ENCODE measurements at regions not wholly inside any gene's neighbourhood (a gene's known extent, or its start where the extent isn't known, plus 50 kb on each side); places are given as distances from the start of the nearest gene placed in this dataset.

DNA sequence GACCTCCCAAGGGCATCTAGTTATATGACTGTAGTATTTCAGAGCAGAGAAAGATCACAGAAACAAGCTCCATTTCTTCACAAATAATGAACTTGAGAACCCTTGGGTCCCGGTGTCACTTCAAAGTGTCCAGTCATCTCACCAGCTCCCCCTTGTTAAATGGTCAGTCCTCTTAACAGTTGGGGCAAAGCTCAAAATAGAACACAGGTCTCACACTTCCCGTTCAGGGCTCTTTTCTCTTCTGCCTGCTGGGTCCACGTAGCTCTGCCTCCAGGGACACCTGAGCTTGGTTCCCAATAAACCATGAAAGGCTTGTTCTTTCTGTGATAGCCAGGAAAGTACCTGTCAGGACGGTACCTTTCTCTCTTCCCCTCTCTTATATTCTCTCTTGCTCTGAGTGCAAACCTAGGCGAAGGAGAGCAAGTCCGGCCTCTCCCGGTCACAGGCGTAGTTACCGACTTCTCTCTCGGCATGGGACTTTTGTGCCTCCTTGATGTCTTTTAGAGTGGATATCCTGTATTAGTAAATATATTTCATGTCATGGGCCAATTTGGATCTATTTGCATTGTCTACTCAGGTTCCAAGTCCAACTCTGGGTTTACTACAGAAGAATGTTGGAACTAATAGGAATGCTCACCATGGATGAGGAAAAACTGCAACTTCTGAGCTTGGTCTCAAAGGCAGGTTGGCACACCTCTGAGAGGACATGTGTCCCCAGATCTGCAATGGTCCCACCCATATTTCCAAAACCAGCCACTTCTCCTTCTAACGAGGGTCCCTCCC is 118.8 kb upstream of the PARP11 start:
- no peak for DNase-seq (ENCODE audit: low read depth in 2 of 2)

DNA sequence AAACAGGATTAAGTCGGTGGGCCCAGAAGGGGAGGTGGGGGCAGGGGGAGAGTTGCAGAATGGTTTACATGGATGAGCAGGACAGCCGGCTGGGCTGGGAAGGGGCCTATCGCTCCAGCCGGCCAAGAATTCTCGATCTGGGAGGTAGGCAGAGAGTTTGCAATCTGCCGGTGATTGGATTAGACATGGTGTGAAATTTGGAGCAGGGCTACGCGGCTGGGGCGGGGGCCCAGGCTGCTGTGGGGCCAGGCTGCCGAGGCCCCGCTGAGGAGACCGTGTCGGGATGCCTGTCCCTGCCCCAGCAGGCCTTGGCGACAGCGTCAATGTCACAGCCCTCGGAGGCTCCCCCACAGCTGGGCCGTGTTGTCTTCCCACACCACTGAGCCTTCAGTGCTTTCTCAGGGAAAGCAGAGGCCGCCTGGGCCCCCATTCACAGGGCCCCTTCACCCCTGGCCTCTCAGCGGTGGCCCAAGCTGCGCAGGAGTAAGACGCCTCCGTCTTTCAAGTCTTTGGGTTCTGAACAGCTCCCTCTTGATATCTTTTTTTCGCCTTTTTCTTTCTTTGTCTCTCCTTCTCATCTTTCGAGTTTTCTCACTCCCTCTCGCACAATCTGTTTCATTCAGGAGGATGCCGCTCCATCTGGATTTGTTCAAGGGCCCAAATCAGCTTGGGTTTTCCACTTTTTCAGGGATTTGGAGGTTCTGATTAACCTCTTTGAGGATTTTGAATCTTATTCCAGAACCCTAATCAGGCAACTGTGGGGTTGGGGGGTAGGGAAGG is 117.5 kb upstream of the PARP11 start:
- no peak for DNase-seq (ENCODE audit: low read depth in 2 of 2)

DNA sequence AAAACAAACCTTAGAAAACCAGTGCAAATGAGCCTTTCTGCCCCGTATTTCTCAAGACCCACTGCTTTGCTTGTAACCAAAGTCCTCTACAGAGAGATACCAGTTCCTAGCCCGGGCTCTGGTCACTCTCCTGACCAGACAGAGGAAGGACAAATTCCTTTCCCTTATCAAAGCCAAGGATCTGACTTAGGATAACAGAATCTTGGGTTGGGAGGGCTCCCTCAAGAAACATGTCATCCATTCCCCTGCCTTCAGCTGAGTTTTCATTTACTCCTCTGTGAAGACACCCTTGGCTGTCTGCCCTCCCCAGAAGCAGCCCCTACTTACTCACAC is 116.0 kb upstream of the PARP11 start:
- no peak for DNase-seq (ENCODE audit: low read depth in 2 of 2)

DNA sequence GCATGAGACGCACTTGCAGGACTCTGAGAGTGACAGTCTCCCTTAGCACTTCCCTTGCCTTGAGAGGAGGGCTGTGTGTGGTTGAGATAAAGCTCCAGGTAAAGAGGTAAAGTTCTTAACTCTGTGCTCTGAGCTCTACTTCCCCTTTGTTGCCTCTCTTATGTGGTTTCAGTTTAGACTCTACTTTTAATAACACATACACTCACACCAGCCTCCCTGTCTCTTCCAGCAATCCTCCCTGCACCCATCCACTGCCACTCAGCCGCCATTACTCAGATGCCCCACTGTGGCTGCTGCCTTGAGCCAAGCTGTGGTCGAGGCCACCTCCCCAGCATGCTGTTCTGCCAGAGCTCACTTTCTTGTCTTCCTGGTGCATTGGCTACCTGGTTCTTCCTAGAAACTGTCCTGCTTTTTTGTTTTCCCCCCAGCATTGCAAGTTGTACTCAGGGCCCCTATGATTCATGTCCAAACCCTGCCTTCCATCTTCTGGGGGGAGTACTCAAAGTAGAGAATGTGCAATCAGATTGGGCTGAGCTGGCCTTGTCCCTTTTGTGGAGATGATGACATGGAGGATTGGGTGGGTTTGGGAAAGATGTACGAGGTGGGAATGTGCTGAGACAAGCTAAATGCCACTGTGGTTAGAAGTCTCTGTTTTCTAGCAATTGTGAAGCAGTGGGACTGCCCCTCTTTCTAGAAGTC is 115.5 kb upstream of the PARP11 start:
- no peak for DNase-seq (ENCODE audit: low read depth in 2 of 2)

DNA sequence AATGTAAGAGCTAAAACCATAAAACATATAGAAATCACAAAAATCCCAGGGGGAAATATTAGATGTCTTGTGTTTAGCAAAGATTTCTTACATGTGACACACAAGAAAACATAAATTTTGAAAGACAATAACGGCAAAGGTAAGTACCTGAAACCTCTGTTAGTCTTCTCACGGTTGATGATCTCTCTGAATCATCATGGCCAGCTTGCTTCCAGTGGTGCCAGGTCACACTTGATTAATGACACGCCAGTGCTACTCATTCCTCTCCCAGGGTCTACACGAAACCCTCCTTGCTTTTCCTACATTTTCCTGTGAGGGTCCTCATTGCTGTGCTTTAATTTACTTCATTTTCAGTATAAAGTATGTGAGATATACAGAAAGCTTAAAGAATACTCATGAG is 114.4 kb upstream of the PARP11 start:
- no peak for DNase-seq (ENCODE audit: low read depth in 2 of 2)

DNA sequence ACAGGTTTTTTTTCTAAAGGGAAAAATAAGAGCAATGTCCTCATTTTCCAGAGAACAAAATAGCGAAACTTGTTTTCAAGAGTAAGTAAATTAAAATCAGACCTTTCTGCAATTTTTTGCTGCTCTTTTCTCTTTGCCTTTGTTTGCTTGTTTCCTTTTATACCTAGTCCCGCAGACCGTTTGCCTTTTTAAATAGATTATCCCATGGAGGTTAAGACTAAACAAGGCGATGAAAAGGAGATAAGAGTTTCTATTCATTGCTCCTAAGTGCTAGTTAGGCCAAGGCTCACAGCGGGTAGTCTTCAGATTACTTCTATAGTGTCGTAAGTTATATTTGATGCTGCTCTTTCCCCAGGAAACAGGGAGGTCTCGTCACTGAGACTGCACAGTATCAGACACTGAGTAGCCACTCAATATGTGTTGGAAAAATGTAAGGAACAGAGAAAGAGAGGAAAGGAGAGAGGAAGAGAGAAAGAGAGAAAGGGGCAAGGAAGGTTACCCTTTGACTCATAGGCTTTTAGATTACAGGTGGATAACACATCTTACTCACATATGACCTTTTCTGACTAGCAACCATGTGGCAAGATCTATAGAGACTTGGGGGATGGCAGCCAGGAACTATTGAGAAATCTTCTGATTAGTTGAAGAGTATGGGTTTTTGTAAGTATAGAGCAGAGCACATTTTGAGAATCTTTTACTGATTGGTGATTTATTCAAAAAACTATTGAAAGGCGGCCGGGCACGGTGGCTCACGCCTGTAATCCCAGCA is 107.5 kb upstream of the PARP11 start:
- DNase-seq (ENCODE audit: low read depth in 2 of 2): no peak

DNA sequence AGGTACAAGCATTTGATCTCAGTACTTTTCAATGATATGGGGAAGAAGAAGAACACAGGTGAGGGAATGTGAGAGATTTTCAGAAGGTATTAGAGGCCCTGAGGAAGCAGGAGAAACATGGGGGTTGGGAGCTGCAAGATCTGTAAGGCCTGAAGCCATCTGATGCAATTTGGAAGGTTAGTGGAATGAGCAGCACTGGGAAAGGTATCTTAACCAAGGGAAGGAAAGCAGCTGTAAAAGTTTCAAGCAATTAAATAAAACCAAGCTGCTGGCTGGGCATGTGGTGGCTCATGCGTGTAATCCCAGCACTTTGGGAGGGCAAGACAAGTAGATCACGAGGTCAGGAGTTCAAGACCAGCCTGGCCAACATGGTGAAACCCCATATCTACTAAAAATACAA is 104.4 kb upstream of the PARP11 start:
- no peak for DNase-seq (ENCODE audit: low read depth in 2 of 2)

DNA sequence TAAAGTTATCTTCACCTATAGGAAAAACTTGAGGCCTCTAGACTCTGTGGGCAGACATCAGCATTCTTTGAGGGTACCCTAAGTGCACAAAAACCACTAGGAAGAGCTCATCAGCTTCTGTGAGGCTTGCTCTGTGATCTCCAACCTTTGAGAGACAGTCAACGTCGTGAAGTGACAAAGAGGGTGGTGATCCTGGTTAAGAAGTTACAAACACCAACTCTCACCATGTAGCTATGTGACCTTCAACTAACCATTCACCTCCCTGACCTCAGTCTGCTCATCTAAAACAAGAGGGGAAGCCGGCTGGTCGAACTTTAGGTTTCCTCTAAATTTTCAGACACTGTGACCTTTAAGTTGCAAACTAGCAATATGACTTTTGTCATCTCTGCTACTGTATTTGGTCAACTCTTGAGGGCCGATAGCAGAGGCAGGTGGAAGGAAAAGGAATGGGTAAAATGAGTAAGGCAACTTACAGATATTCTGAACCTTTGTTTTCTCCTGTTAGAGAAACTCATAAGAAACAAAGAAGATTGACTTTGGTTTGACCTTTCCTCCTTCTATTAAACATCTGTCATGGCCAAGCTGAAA is 103.2 kb upstream of the PARP11 start:
- DNase-seq (ENCODE audit: low read depth in 2 of 2): no peak

DNA sequence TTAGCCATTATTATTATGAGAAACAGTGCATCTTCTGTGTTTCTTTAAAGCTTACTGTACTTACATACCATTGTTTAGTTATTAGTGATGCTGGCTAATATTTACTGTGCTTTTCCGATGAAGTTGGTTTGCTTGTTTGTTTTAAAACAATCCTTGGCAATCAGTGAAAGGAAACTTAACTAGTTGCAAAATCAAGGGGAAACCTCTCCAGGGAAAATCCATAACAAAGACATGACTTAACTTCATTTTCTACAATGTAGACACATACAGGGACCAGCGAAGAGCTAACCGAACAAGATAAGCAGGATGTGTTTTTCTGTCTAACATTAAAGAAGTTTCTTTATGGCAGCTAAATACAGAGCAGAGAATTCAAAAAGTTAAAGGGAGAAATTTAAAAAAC is 102.5 kb upstream of the PARP11 start:
- no peak for DNase-seq (ENCODE audit: low read depth in 2 of 2)

DNA sequence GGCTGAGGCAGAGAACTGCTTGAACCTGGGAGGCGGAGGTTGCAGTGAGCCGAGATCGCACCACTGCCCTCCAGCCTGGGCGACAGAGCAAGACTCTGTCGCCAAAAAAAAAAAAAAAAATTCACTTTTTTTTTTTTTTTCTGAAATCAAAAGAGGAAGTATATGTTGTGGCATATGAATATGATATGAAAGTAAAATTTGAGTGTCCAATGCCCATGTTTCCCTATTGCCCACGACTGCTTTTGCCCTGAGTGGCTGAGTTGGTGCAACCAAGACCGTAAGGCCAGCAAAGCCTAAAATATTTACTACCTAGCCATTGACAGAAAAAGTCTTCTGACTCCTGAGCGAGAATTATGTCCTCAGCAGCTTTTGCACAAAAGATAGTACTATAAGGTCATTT is 101.7 kb upstream of the PARP11 start:
- no peak for DNase-seq (ENCODE audit: low read depth in 2 of 2)

DNA sequence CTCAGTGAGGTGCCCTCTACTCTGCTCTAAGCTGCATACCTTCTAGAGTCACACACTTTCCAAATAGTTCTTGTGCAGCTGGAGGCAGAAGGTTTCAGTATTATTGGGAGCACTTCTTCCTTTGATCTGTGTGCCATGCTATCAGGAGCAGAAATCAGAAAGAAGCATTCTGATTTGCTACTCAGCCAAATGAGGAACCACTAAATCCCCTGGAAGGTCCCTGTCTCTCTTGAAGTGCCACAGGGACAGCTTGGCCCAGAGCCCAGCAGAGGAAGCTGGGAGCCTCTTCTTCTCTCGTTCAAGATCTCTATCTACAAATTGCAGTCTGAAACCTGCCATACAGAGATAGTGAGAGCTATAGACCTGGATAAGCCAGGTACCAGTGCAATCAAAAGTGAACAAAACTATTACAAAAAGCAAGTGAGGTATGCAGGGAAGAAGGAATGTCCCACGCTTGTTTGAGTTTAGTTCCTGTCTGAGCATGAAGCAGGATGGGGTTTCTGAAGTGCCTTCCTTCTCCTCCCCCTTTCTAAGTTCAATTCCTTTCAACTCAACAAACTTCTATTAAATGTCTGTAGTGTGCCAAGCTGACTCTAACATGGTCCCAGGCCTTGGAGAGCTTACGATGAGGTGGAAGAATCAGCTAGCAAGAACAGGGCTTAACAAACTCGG is 100.9 kb upstream of the PARP11 start:
- no peak for DNase-seq (ENCODE audit: low read depth in 2 of 2)

DNA sequence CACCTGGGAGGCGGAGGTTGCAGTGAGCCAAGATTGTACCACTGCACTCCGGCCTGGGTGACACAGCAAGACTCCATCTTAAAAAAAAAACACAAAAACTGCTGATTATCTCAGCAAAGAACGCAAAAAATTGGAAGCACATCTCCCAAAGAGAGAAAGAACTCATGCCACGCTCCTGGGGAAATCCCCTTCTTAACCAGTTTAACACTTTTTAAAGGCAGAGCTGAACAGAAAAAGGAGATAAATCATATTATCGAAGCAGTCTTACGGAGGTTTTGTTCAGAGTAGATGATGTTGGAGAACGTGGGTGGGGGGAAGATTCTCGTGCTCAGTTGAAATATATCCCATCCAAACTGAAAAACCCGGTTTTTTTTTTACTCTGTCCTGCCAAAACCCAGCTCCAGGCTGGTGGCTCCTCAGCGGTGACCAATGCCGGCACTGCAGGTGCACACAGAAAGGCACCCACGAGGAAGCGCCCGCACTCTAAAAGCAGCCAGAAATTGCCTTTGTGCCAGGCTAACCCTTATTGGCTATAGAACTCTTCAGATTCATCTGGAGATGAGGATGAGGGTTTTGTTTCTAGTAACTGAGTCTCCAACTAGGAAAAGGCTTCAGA is 100.2 kb upstream of the PARP11 start:
- DNase-seq (ENCODE audit: low read depth in 2 of 2): no peak

DNA sequence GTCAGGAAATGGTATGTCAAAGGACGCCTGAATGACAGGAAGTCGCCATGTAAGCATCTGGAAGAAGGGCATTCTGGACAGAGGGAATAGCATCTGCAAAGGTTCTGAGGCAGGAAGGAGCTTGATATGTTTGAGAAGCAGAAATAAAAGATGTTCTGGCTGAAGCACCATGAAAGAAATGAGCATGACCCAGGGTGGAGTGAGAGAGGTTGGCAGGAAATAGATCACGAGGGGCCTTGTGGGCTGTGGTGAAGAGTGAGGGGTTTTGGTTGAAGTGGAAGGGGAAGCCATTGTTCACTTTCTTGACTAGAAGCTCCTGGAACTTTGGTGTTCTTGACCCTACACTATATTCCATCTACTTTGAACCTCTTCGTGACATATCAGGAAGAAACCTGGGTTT is 99.4 kb upstream of the PARP11 start:
- DNase-seq (ENCODE audit: low read depth in 2 of 2): no peak

DNA sequence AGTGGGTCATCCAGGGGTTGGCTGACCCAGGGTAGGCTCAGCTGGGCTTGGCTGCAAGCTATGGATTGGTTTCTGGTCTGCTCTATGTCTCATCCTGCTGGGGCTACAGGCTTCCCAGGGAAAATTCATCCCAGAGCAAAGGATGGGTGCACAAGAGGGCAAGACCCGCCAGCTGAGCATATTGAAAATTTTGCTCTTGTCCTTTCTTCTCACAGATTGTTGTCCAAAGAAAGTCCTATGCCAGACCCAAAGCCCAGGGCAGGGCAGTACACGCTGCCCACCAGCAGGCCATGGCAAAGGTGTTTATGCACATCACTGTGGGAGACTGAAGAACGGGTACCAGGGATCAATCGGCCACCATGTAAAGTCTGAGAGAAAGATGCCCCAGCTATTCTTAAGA is 95.3 kb upstream of the PARP11 start:
- DNase-seq (ENCODE audit: low read depth in 2 of 2): no peak

DNA sequence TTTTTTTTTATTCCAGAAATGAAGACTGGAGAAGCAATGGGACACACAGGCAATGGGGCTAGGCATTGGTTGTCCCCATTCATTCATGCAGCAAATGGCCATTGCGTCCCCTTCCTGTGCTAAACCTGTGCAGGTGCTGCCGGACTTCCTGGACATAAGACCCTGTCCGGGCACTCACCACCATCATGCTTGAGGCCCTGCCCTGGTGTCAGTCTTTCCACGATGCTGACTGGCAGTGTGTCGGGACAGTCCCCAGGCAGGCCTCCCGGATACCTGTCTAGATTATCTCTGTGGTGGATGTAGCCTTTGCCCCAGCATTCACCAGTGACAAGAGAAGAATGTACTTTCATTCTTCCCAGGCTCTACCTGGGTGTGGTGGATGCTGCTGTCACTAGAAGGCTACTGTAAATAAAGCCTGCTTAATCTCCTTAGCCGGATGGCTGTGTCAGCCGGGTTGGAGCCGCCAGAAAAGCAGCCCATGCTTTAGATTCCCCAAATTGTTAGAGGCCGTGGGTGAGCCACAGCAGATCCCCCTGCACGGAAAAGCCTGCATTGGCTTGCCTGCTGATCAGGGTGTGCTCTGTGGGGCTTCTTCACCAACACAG is 94.5 kb upstream of the PARP11 start:
- no peak for DNase-seq (ENCODE audit: low read depth in 2 of 2)

DNA sequence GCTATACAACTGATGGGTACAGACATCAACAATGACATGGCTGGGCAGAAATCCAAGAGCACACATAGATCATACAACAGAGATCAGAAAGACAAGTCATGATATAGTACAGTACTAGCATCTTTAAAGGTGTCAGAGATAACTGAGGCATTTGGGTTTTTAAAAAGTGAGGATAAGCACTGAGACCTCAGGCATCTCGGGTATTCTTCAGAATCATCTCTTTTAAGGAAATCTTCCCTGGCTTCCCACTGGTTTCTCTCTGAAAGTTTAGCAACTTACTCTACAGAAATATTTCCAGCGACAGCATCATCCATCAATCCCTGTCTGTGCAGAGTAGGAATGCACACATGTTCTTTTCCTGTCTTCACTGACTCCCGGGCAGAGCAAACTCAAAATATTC is 93.2 kb upstream of the PARP11 start:
- no peak for DNase-seq (ENCODE audit: low read depth in 2 of 2)

DNA sequence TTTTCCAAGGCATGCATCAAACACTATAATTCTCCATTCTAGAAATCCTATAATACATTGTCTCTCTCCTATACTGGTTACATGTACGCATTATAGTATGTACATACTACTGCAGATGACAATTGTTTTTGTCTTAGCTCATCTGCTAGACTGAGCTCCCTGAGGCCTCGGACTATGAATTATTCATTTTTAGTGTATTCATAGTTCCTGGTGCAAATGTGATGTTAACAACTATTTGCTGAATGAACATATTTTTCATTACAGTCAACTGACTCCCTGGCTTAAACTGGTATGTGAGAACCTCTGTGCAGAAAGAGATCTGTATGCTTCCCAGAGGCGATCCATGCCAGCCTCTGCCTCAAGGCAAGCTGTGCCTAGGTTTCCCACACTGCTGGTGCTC is 91.8 kb upstream of the PARP11 start:
- DNase-seq (ENCODE audit: low read depth in 2 of 2): no peak

DNA sequence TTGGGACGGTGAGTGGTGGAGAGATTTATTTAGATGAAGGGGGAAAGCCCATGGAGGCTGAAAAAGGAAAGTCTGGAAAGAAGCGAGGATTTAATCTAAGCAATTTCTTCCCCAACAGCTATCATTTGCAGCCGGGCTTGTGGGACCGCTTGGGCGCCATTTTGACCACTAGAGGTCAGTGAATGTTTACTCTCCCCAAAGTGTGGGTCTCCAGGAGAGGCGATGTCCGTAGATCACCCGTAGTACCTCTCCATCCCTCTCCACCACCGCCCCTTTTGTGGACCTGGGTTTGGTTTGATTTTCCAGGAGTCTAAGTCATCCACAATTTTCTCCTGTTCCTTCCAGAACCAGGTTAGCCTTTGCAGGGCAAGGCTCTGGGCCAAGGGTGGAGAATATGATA is 91.2 kb upstream of the PARP11 start:
- DNase-seq (ENCODE audit: low read depth in 2 of 2): no peak

DNA sequence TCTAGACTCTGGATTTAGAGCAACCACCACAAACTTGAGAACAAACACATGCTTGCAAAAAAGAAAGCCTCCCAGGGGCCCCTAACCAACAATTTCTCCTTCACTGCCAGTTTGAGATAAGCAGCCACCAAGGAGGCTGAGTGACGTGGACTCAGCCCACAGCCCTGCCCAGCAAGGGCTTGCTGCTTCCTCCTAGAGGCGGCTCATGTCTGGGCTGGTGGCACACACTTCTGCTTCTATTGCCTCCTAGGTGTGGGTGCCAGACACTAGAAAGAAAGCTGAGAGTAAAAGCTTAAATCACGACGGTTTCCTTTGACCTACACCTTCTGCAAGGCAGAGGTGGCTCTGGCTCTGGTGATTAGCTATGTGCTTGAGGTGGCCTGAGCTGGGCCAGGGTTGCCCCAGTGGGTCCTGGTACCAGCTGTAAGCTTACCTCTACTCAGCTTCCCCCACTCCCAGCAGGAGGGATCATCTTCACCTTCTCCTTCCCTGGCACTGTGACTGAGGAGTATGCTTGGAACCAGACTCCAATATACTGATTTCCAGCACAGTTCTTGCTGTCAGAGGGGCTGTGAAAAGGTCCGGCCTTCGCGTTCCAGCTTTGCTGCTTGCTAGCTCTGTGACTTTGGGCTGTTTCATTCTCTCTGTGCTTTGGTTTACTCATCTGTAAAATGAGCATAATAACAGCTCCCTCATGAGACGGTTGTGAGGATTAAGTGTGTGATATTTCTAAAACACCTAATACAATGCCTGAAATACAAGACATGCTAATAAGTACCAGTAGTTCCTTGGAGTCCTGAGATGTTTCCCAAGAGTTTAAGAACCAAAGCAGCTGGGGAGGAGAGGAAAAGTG is 89.7 kb upstream of the PARP11 start:
- DNase-seq (ENCODE audit: low read depth in 2 of 2): peak in 1 of 2 donors; percentile 29

Measured in activated CD4-positive, alpha-beta T cell treated with anti-CD3 and anti-CD28 coated beads for 24 hours (primary cell).